Ovary (tissue), 3 donors: ENCODE measurements at regions not wholly inside any gene's neighbourhood (a gene's known extent, or its start where the extent isn't known, plus 50 kb on each side); places are given as distances from the start of the nearest gene placed in this dataset.

Experiments used
- EP300 ChIP-seq: sonication (generic); formaldehyde crosslinking; IDR thresholded peaks from one replicate; pipeline ENCODE4 v1.6.1; 2017; ENCODE audit warnings: antibody characterized with exemption
- POLR2A ChIP-seq: fragments of 450-650 bp; IDR thresholded peaks from one replicate; pipeline ENCODE4 v1.6.1; 2017; ENCODE audit warnings: antibody characterized with exemption, mild to moderate bottlenecking, moderate library complexity
- TF ChIP-seq, protein P1 (sequence below), 3 donors: fragments of 450-650 bp in 2 of 3; fragments of 200-600 bp in 1 of 3; IDR thresholded peaks; one replicate each; pipeline versions ENCODE4 v1.5.1 to v1.8.0; 2016 to 2022; ENCODE audit warnings: antibody characterized with exemption in 3 of 3, mild to moderate bottlenecking in 1 of 3
- donor health status: DM: no; HTN: no; CAD: no.

DNA sequence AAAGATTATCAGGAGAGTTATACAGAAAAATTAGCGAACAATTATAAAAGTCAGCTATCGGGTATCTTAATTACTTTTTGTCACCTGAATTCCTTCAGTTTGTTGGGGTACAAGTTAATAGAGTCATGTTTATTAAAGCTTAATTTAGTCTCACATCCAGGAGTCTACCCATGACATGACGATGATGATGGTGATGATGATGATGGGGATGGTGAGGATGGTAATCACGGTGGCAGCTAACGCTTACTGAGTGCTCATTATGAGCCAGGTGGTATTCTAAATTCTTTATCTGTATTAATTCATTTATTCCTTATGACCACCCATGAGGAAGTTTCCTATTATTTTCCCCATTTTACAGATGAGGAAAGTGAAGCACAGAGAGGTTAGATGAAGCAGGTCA, 208.6 kb upstream of the KIF2A start:
- TF ChIP-seq, protein P1, sequence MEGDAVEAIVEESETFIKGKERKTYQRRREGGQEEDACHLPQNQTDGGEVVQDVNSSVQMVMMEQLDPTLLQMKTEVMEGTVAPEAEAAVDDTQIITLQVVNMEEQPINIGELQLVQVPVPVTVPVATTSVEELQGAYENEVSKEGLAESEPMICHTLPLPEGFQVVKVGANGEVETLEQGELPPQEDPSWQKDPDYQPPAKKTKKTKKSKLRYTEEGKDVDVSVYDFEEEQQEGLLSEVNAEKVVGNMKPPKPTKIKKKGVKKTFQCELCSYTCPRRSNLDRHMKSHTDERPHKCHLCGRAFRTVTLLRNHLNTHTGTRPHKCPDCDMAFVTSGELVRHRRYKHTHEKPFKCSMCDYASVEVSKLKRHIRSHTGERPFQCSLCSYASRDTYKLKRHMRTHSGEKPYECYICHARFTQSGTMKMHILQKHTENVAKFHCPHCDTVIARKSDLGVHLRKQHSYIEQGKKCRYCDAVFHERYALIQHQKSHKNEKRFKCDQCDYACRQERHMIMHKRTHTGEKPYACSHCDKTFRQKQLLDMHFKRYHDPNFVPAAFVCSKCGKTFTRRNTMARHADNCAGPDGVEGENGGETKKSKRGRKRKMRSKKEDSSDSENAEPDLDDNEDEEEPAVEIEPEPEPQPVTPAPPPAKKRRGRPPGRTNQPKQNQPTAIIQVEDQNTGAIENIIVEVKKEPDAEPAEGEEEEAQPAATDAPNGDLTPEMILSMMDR (IDR thresholded peaks at IDR 0.05), result no peak
- TF ChIP-seq POLR2A, result no peak
- TF ChIP-seq EP300, result no peak
